ENCODE measurements at regions not wholly inside any gene's neighbourhood (a gene's known extent, or its start where the extent isn't known, plus 50 kb on each side); places are given as distances from the start of the nearest gene placed in this dataset.

GRCh38 chr3:18018491-18019160 is 276.2 kb upstream of the TBC1D5 start:
- H3K4me2 ChIP-seq (ENCODE audit: low read length), result no peak overlapping the region
- H3K4me3 ChIP-seq (ENCODE audit: low read length), result no peak overlapping the region
- TF ChIP-seq EZH2phosphoT487 (IDR thresholded peaks at IDR 0.05; ENCODE audit: borderline replicate concordance, low read length) (no peak), CTCF (IDR thresholded peaks at IDR 0.05; ENCODE audit: low read depth, low read length, poor library complexity, severe bottlenecking) (no peak)
- H4K20me1 ChIP-seq (ENCODE audit: control insufficient read depth, insufficient read depth, low read depth, low read length), result no peaks in the 10 kb centered on the region
- no peaks in the 10 kb centered on the region for H3K27me3 ChIP-seq (ENCODE audit: control insufficient read depth, low read length)
- H3K4me1 ChIP-seq (ENCODE audit: control insufficient read depth, low read length), result no peaks in the 10 kb centered on the region
- H3K27ac ChIP-seq (ENCODE audit: low read depth, low read length), result no peak overlapping the region
- no peaks in the 10 kb centered on the region for H3K36me3 ChIP-seq (ENCODE audit: control insufficient read depth, low read length)
- no peaks in the 10 kb centered on the region for H3K9me3 ChIP-seq (ENCODE audit: control insufficient read depth, insufficient read depth, low read length)
- no peaks in the 10 kb centered on the region for H3K9me2 ChIP-seq (replicated peaks; ENCODE audit: control insufficient read depth, low read length)
- H3F3A ChIP-seq (ENCODE audit: control insufficient read depth, insufficient read depth), result no peaks in the 10 kb centered on the region
- H3K79me2 ChIP-seq (ENCODE audit: control insufficient read depth, low read length), result no peaks in the 10 kb centered on the region

GRCh38 chr3:18016366-18016765 is 273.9 kb upstream of the TBC1D5 start:
- no peaks in the 10 kb centered on the region for H3K9me3 ChIP-seq (ENCODE audit: control insufficient read depth, insufficient read depth, low read length)
- TF ChIP-seq EZH2phosphoT487 (IDR thresholded peaks at IDR 0.05; ENCODE audit: borderline replicate concordance, low read length), result no peak
- TF ChIP-seq CTCF (IDR thresholded peaks at IDR 0.05; ENCODE audit: low read depth, low read length, poor library complexity, severe bottlenecking), result no peak
- H3K9me2 ChIP-seq (replicated peaks; ENCODE audit: control insufficient read depth, low read length), result no peaks in the 10 kb centered on the region
- H3K27ac ChIP-seq (ENCODE audit: low read depth, low read length), result no peak overlapping the region
- no peaks in the 10 kb centered on the region for H3F3A ChIP-seq (ENCODE audit: control insufficient read depth, insufficient read depth)
- H3K79me2 ChIP-seq (ENCODE audit: control insufficient read depth, low read length), result no peaks in the 10 kb centered on the region
- no peak overlapping the region for H3K4me3 ChIP-seq (ENCODE audit: low read length)
- H3K4me2 ChIP-seq (ENCODE audit: low read length), result no peak overlapping the region
- no peaks in the 10 kb centered on the region for H3K4me1 ChIP-seq (ENCODE audit: control insufficient read depth, low read length)
- H4K20me1 ChIP-seq (ENCODE audit: control insufficient read depth, insufficient read depth, low read depth, low read length), result no peaks in the 10 kb centered on the region
- H3K36me3 ChIP-seq (ENCODE audit: control insufficient read depth, low read length), result no peaks in the 10 kb centered on the region
- no peaks in the 10 kb centered on the region for H3K27me3 ChIP-seq (ENCODE audit: control insufficient read depth, low read length)

- no peaks in the 10 kb centered on the region for H3F3A ChIP-seq (ENCODE audit: control insufficient read depth, insufficient read depth)
- H3K4me1 ChIP-seq (ENCODE audit: control insufficient read depth, low read length), result no peaks in the 10 kb centered on the region
- no peaks in the 10 kb centered on the region for H3K27me3 ChIP-seq (ENCODE audit: control insufficient read depth, low read length)
- H3K36me3 ChIP-seq (ENCODE audit: control insufficient read depth, low read length), result no peaks in the 10 kb centered on the region
- no peaks in the 10 kb centered on the region for H3K9me2 ChIP-seq (replicated peaks; ENCODE audit: control insufficient read depth, low read length)
- H4K20me1 ChIP-seq (ENCODE audit: control insufficient read depth, insufficient read depth, low read depth, low read length), result no peaks in the 10 kb centered on the region
- TF ChIP-seq CTCF (IDR thresholded peaks at IDR 0.05; ENCODE audit: low read depth, low read length, poor library complexity, severe bottlenecking) (no peak), EZH2phosphoT487 (IDR thresholded peaks at IDR 0.05; ENCODE audit: borderline replicate concordance, low read length) (no peak)
- H3K4me3 ChIP-seq (ENCODE audit: low read length), result no peak overlapping the region
- H3K4me2 ChIP-seq (ENCODE audit: low read length), result no peak overlapping the region
- no peaks in the 10 kb centered on the region for H3K9me3 ChIP-seq (ENCODE audit: control insufficient read depth, insufficient read depth, low read length)
- H3K27ac ChIP-seq (ENCODE audit: low read depth, low read length), result no peak overlapping the region
- H3K79me2 ChIP-seq (ENCODE audit: control insufficient read depth, low read length), result no peaks in the 10 kb centered on the region
Observed at GRCh38 chr3:18012933-18013332, 270.5 kb upstream of the TBC1D5 start.
